ENCODE measurements at regions not wholly inside any gene's neighbourhood (a gene's known extent, or its start where the extent isn't known, plus 50 kb on each side); places are given as distances from the start of the nearest gene placed in this dataset.

DNA sequence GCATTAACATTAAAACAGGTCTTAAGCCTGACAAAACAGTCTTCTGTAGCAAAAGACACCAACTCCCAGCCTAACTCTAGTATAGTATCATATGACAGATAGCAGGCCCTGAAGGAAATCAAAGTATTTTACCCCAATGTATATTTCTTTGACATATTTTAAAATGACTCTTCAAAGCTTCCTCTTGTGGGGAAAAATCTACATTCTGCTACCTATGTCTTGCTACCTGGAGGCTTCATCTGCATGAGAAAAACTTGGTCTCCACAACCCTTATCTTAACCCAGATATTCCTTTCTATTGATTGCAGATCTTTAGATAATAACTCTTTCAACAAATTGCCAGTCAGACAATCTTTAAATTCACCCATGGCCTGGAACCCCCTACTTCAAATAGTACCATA is 1620.4 kb downstream of the PCDH7 start:
- Histone ChIP-seq H3K4me2 (ENCODE audit: low read length) (no peak overlapping the region), H3K4me3 (ENCODE audit: low read length) (no peak overlapping the region), H3K79me2 (ENCODE audit: low read length) (no peaks in the 10 kb centered on the region), H3K9me3 (ENCODE audit: low read length) (no peaks in the 10 kb centered on the region), H3K4me1 (ENCODE audit: insufficient read depth, low read length) (no peaks in the 10 kb centered on the region), H3K27me3 (ENCODE audit: low read length) (no peaks in the 10 kb centered on the region), H4K20me1 (ENCODE audit: low read length) (no peaks in the 10 kb centered on the region), H3K36me3 (ENCODE audit: low read depth, low read length) (no peaks in the 10 kb centered on the region), H3K9me2 (replicated peaks; ENCODE audit: low read length) (no peaks in the 10 kb centered on the region), H3K9ac (ENCODE audit: low read length) (no peak overlapping the region), H3F3A (ENCODE audit: low read length, unreplicated experiment) (no peaks in the 10 kb centered on the region), H3K27ac (ENCODE audit: low read length) (no peak overlapping the region), H2AFZ (ENCODE audit: low read length) (no peak overlapping the region)
- peak; percentile 49 for TF ChIP-seq CTCF (conservative IDR thresholded peaks at IDR 0.05; ENCODE audit: low read depth, low read length)
- no peak for TF ChIP-seq EZH2phosphoT487 (IDR thresholded peaks at IDR 0.05; ENCODE audit: borderline replicate concordance, low read length)
- ATAC-seq (no peak), DNase-seq (peak; percentile 31)
- POLR2A ChIA-PET (ENCODE audit: unreplicated experiment) = no interaction called here
- intact Hi-C loops (cut with micrococcal nuclease) = loop anchor here (10.0 kb wide), 1 partner anchor 1626 kb away; no protein-coding TSS in a partner anchor
- CTCF ChIA-PET = interaction anchor here (0.7 kb wide), 1 partner anchor 49 kb away, joined by 3 read pairs; no protein-coding TSS in a partner anchor
- no TSS peak for BruUV-seq (replicated peaks)

DNA sequence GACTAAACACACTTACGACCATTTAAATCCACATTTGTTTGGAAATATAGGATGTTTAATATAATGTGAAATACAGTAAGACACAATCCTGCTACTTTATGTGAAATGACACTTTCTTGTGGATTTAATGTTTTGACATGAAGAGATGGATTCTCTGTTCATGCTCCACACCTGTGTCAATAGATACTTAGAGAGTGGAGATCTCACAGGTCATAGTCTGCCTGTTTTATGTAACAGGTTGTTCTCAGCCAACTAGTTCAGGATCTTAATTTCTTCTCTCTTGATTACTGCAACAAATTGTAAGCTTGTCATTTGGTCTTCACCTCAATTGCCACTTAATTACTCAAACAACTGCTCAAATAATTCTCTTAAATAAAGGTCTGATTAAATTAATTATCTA is 1621.2 kb downstream of the PCDH7 start:
- Histone ChIP-seq H3K4me1 (ENCODE audit: insufficient read depth, low read length) (no peaks in the 10 kb centered on the region), H2AFZ (ENCODE audit: low read length) (no peak overlapping the region), H3K79me2 (ENCODE audit: low read length) (no peaks in the 10 kb centered on the region), H3K9me3 (ENCODE audit: low read length) (no peaks in the 10 kb centered on the region), H3K4me3 (ENCODE audit: low read length) (no peak overlapping the region), H3K9me2 (replicated peaks; ENCODE audit: low read length) (no peaks in the 10 kb centered on the region), H4K20me1 (ENCODE audit: low read length) (no peaks in the 10 kb centered on the region), H3K27ac (ENCODE audit: low read length) (no peak overlapping the region), H3F3A (ENCODE audit: low read length, unreplicated experiment) (no peaks in the 10 kb centered on the region), H3K4me2 (ENCODE audit: low read length) (no peak overlapping the region), H3K9ac (ENCODE audit: low read length) (no peak overlapping the region), H3K27me3 (ENCODE audit: low read length) (no peaks in the 10 kb centered on the region), H3K36me3 (ENCODE audit: low read depth, low read length) (no peaks in the 10 kb centered on the region)
- intact Hi-C loops (cut with micrococcal nuclease) = loop anchor here (10.0 kb wide), 1 partner anchor 1627 kb away; no protein-coding TSS in a partner anchor
- no peak for DNase-seq
- POLR2A ChIA-PET (ENCODE audit: unreplicated experiment) = no interaction called here
- no TSS peak for BruUV-seq (replicated peaks)
- CTCF ChIA-PET = no interaction called here
- no peak for TF ChIP-seq EZH2phosphoT487 (IDR thresholded peaks at IDR 0.05; ENCODE audit: borderline replicate concordance, low read length)
- no peak for TF ChIP-seq EZH2 (IDR thresholded peaks at IDR 0.05; ENCODE audit: low read length, unreplicated experiment)
- no peak for TF ChIP-seq CTCF (conservative IDR thresholded peaks at IDR 0.05; ENCODE audit: low read depth, low read length)
- ATAC-seq = no peak

DNA sequence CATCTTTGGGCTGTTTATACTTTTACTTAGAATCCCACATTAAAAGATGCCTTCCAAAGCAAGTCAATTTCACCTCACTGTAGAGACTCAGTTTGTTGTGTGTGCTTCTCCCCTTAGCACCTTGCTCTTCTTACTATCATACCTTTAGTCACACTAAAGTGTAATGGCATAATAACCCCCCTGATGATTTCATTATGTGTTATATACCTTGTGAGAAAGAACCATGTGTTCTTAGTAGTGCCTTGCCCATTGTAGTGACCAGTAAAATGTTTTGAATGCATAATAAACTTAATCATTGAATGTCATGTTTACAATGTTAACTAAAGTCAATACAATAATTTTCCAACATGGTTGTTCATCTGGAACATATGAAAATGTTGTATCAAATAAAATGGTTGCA is 1621.9 kb downstream of the PCDH7 start:
- Histone ChIP-seq H3K4me3 (ENCODE audit: low read length) (no peak overlapping the region), H3K27me3 (ENCODE audit: low read length) (no peaks in the 10 kb centered on the region), H3K4me2 (ENCODE audit: low read length) (no peak overlapping the region), H3K9me3 (ENCODE audit: low read length) (no peaks in the 10 kb centered on the region), H3K79me2 (ENCODE audit: low read length) (no peaks in the 10 kb centered on the region), H3K9me2 (replicated peaks; ENCODE audit: low read length) (no peaks in the 10 kb centered on the region), H3K4me1 (ENCODE audit: insufficient read depth, low read length) (no peaks in the 10 kb centered on the region), H2AFZ (ENCODE audit: low read length) (no peak overlapping the region), H4K20me1 (ENCODE audit: low read length) (no peaks in the 10 kb centered on the region), H3F3A (ENCODE audit: low read length, unreplicated experiment) (no peaks in the 10 kb centered on the region), H3K36me3 (ENCODE audit: low read depth, low read length) (no peaks in the 10 kb centered on the region), H3K27ac (ENCODE audit: low read length) (no peak overlapping the region), H3K9ac (ENCODE audit: low read length) (no peak overlapping the region)
- BruUV-seq (replicated peaks) = no TSS peak
- DNase-seq (no peak), ATAC-seq (no peak)
- ChIA-PET CTCF (no interaction called here), POLR2A (ENCODE audit: unreplicated experiment) (no interaction called here)
- intact Hi-C loops (cut with micrococcal nuclease) = loop anchor here (10.0 kb wide), 1 partner anchor 1627 kb away; no protein-coding TSS in a partner anchor
- TF ChIP-seq CTCF (conservative IDR thresholded peaks at IDR 0.05; ENCODE audit: low read depth, low read length) (no peak), EZH2 (IDR thresholded peaks at IDR 0.05; ENCODE audit: low read length, unreplicated experiment) (no peak), EZH2phosphoT487 (IDR thresholded peaks at IDR 0.05; ENCODE audit: borderline replicate concordance, low read length) (no peak)
